Stimulated activated naive CD4-positive, alpha-beta T cell treated with Interleukin-2 at 50 U/mL for 16 hours (primary cell): ENCODE measurements at regions not wholly inside any gene's neighbourhood (a gene's known extent, or its start where the extent isn't known, plus 50 kb on each side); places are given as distances from the start of the nearest gene placed in this dataset.
A peak's percentile ranks its signal among the peaks of the same experiment; 100 is the strongest.
"Not testable (repeated sequence)": the region's sequence is repeated elsewhere in the genome, so short reads cannot be mapped to it uniquely, and the experiment has no call there.

Source experiments
- DNase-seq: peaks from one replicate; lab custom pipeline; 2025; lab: John Stamatoyannopoulos, UW

GRCh38 chr6:138663892-138664291 lies 109.7 kb upstream of the CCDC28A start:
- no peak for DNase-seq

- no peak for DNase-seq
Observed at GRCh38 chr6:138664745-138665144, 108.8 kb upstream of the CCDC28A start.

GRCh38 chr6:138666636-138667035 lies 106.9 kb upstream of the CCDC28A start:
- DNase-seq: no peak

DNA sequence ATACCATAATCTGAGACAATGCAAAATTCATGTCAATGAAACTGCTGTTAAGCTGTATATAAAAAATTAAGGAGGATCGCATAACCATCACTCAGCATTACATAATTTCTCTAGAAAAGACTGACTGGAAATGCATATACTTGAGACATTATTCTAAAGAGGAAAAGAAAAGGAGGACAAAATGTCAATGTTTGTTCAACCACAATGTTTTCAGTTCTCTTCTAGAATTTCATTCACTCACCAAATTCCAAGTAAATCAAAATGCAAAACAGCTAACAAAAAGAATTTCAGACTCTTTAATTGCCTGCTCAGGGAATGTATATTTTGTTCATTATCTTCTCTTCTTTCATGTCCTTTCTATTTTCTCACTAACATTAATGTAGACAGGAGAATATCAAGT lies 106.2 kb upstream of the CCDC28A start:
- no peak for DNase-seq

DNA sequence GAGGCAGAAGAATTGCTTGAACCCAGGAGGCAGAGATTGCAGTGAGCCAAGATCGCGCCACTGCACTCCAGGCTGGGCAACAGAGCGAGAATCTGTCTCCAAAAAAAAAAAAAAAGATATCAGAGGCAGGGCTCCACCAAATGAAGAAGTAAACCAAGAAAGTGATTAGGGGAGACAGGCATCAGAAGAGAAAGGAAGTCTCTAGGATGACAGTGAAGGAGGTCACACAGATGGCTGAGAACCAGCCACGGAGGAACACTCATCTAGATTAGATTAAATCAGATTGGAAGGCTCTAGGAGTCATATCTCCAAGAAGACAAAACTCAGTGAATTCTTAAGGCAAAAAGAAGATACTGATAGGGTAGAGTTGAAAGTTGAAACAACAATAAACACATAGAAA lies 102.2 kb upstream of the CCDC28A start:
- DNase-seq: no peak

GRCh38 chr6:138673346-138674014 lies 100.1 kb upstream of the CCDC28A start:
- DNase-seq: no peak

GRCh38 chr6:138674444-138674843 lies 99.1 kb upstream of the CCDC28A start:
- not testable (repeated sequence) for DNase-seq

GRCh38 chr6:138677538-138677937 lies 96.0 kb upstream of the CCDC28A start:
- no peak for DNase-seq

- DNase-seq: no peak
Observed at GRCh38 chr6:138678168-138678567, 95.4 kb upstream of the CCDC28A start.

DNA sequence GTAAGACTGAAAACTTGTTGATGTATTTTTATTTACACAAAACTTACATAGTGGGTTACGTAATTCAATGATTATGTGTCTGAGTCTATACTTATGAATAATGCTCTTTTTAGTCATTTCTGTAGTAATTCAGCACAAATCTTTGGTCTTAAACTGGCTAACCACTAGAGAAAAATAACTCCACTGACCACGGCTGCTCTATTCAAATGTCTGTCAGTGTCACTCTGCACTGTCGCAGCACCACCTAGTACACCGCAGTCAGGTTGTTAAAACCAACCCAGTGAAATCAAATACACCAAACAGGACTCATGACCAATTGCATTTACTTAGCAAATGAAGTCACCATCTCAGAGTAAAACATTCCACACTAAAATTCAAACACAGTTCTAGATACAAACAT lies 93.5 kb upstream of the CCDC28A start:
- DNase-seq: no peak

DNA sequence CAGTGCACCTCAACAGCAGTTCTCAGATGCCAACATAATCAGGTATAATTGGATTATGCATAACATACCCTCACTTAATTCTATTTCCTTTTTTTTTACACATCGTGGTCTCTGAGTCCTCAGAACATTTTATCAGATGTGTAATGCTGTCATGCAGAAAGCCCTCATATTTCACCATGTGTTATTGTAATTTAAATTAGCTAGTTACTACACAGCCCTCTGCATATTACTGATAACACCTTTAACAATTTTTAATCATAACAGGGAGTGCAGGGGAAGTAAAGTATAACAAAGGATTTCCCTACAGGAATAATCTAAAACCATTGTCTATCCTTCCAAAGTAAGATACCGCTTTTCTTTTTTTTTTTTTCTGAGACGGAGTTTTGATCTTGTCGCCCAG lies 91.9 kb upstream of the CCDC28A start:
- DNase-seq: no peak

DNA sequence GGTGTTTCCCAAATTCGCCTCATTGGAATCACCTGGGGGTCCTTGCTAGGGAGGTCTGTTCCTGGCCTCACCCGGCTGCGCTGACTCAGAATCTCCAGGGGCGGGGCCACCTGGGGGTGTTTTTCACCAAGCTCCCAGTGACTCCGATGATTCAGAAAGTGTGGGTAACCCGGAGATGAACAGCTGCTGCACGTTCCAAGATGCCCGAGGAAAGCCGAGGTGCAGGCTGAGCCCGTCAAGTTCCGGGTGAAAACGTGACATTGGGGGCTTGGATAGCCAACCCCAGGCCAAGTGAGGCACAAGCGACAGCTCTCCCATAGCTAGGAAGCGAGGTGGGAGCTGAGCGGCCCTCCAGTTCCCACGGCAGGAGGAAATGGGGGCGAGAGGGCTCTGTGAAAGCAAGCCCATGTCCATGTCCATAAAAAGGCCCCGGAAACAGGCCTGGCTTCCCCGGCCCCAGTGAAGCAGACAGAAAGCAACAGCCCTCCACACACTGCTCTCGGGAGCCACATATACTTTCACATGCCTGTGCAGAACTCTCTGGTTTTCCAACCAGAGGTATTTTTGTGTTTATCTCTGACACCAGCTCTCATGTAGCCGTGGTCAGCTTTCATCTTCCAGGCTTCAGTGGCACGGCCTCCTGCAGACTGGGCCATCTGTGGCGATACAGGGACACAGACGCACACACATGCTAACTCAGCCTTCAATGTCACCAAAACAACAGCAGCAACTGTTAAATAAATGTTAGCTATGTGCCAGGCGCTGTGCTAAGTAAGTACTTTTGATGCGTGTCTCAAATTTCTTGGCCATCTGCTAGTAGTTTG lies 90.7 kb upstream of the CCDC28A start:
- no peak for DNase-seq

DNA sequence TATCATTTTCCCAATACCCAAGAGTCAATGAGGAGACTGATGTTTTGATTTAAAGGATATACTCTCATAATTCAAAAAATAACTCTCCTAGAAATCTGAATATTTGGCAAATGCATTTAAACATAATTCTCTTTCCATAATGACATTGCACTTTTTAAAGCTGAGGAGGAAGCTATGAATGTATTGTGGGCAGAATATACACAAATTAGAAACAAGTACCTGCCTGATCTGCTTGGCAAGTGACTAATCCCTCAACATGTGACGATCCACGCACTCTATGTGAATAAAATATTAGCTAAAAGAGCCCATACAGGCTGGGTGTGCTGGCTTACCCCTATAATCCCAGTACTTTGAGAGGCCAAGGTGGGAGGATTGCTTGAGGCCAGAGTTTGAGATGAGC lies 88.3 kb upstream of the CCDC28A start:
- no peak for DNase-seq

DNA sequence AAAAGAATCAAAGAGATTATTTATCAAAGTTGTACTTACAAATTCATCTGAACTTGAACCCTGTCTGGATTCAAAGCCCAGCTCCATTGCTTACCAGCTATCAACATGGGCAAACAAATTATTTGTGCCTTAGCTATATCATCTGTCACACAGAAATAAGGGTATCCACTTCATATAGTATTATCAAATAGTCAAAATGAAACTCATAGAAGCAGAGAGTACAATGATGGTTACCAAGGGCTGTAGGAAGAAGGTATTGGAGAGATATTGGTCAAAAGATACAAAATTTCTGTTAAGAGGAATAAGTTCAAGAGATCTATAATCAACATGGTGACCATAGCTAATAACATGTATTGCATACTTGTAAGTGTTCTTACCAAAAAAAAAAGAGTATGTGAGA lies 87.8 kb upstream of the CCDC28A start:
- DNase-seq: no peak

GRCh38 chr6:138688580-138688979 lies 85.0 kb upstream of the CCDC28A start:
- no peak for DNase-seq

- DNase-seq: no peak
Observed at GRCh38 chr6:138689849-138690248, 83.7 kb upstream of the CCDC28A start.

DNA sequence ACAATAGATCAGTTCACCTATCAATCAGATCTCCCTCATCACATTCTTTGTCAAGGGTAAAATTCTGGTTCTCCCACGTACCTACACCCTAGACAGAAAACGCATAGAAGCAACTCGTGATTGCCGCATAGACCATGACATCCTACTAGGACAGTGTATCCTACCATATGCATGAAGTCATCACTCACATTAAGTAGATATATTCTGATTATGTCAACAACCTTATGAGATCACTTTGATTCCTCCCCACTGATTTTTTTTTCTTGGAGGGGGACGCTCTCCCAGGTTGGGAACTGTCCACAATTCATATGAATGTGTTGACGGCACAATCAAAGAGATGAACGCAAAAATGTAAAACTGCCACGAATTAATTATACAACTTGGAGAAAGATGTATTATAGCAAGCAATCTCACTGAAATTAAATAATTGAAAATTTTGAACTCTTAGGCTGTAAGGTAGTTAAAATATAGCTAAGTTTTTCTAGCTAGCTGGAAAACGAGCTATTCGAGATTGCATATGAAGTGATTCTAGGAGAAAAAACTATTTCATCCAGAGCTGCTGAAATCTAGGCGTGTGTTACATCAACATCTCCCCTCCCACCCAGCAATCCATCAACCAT lies 82.5 kb upstream of the CCDC28A start:
- no peak for DNase-seq

DNA sequence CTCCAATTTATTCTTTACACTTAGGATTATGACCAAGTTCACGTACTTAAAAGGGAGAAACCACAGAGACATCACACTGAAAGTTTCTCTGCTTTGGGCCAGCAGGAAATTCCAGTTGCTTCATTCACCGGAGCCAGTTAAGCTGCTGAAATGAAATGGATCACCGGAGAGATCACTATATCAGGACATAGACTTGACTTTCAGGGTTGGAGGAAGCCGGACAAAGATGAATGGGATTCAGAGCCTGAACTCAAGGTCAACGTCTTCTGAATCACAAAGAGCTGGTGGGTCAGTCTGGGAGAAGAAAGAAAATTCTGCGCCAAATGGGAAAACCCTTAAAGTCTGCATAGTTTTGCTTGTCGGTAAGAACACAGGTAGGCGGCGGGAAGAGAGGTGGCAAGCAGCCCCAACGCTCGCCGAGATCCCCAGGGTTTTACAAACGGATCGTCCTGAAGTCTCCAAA lies 81.9 kb upstream of the CCDC28A start:
- DNase-seq: no peak

DNA sequence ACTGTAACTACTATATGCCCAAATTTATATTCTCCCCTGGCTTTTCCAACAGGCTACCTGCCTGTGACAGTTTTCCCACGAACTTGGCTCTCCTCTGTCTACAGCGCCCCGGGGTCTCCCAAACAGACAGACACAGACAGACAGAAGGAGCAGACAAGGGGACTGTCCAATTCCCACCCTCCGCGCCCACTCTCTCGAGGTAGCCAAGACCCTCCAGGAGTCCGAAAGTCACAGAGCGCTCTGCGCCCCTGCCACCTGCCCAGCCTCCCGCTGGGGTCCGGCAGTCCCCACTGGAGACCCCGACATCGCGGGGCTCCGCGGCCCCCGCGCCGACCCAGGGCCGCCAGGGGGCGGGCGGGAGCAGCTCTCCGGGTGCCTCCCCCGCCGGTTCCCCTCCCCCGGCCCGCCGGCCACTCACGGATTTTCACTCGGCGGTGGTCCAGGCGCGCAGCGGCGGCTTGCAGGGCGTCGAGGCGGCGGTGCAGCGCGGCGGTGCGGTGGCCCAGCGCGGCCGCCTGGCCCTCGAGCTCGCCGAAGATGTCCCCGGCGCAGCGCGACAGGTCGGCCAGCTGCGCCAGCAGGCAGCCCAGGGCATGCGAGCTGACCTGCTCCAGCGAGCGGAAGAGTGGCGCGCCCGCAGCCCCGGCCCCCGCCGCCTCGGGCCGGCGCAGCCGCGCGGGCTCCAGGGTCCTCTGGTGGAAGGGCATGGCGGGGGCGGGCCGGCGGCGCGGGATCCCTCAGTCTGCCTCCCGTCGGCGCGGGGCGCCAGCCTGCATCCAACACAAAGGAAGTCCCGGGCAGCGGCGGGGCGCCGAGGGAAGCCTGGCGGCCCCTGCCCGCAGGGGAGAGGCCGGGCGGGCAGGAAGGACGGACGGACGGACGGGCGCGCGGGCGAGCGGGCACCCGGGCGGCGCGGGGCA lies 81.3 kb upstream of the CCDC28A start:
- DNase-seq: peak; percentile 40

DNA sequence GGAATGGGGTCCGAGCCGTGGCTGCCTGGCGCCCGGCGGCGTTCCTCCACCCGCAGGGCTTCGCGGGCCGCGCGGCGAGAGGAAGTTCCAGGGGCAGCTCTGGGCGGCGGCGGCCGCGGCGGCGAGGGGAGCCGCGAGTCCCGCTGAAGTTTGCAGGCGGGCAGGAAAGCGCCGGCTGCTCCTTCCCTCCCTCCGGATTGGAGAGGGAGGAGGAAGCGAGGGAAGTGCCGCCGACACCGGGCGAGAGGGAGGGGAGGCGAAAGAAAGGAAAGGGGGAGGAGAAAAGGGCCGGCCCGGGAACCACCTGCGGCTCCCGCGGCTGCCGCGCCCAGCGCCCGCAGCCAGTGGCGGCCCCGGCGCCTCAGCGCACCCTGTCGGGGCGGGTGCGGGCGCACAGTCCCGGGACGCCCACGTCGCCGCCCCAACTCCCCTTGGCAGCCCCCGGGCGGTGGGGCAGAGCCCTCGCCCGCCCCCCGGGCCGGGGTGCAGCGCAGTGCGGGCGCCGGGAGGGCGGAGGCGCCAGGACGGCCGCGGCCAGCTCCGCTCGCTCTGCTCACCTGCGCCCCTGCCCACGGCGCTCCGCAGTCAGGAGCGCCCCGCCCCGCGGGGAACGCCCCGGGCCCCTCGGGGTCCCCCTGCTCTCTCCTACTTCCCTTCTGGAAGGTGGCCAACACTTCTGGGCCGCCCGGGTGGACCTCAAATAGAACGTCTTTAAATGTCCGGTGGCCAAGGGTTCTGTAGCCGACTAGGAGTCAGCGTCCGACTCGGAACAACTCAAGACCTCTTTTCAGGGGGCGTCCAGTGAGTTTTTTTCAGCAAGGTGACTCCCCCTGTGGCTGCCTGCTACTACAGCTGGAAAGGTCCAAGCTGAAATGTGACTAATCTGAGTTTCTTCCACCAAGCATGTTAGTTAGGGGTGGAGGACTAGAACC lies 80.3 kb upstream of the CCDC28A start:
- peak; percentile 7 for DNase-seq

DNA sequence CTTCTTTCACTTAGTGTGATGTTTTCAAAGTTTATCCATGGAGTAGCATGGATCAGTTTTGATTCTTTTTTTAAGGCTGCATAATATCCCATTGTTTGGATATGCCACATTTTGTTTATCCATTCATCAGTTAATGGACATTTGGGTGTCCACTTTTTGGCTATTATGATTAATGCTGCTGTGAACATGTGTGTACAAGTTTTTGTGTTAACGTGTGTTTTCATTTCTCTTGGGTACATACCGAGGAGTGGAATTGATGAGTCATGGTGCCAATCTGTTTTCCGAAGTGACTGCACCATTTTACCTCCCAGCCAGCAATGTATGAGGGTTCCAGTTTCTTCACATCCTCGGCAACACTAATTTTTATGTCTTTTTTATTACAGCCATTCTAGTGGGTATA lies 78.4 kb upstream of the CCDC28A start:
- no peak for DNase-seq
